HuH-7.5 (cell line): ENCODE measurements at regions not wholly inside any gene's neighbourhood (a gene's known extent, or its start where the extent isn't known, plus 50 kb on each side); places are given as distances from the start of the nearest gene placed in this dataset.
A peak's percentile ranks its signal among the peaks of the same experiment; 100 is the strongest.

Source experiments
- DNase-seq: peaks from one replicate; pipeline ENCODE4 v3.0.0; 2011; ENCODE audit warnings: low spot score

DNA sequence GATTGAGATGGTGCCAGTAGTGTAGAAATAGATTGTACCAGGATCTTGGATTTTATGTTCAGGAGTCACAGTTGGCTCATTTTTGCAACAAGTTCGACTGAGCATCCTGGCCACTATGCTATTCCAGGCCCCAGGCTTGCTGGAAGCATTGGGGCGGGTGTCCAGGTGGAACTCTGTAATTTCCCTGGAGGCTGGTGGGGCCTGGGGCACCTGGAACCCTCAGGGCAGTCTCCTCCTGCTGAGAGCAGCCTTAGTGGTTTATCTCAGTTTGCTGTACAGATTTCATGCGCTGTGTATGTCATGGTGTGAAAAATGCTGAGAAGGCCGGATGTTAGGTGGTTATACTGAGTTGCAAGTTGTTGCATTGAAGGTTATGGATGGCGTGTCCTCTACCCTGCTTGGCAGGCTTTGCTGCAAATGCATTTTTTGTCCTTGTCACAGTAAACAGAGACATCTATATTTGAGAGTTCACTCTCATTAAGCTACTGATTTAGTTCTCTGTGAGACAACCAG lies 135.1 kb upstream of the MYLIP start:
- no peak for DNase-seq

- no peak for DNase-seq
Measured at GRCh38 chr6:15990179-15990578, 138.7 kb upstream of the MYLIP start.

- DNase-seq: no peak
Measured at GRCh38 chr6:15989397-15989796, 139.5 kb upstream of the MYLIP start.

DNA sequence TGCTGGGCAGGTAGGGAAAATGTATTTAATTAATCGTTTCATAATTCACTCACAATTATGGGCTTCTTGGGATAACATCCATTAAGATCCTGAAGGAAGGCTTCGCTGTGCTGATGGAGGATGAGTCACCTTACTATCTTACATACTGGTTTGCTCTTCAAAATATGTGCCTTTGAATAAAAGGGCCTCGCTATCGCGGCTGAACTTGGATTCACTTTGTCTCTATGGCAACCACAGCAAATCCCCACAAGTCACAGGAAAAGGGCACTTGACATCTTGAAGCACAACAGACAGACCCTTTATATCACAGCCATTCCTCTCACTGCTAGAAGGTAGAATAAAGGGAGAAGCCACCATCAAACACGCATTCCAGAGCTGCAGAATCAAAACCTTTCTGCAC lies 141.3 kb upstream of the MYLIP start:
- no peak for DNase-seq

DNA sequence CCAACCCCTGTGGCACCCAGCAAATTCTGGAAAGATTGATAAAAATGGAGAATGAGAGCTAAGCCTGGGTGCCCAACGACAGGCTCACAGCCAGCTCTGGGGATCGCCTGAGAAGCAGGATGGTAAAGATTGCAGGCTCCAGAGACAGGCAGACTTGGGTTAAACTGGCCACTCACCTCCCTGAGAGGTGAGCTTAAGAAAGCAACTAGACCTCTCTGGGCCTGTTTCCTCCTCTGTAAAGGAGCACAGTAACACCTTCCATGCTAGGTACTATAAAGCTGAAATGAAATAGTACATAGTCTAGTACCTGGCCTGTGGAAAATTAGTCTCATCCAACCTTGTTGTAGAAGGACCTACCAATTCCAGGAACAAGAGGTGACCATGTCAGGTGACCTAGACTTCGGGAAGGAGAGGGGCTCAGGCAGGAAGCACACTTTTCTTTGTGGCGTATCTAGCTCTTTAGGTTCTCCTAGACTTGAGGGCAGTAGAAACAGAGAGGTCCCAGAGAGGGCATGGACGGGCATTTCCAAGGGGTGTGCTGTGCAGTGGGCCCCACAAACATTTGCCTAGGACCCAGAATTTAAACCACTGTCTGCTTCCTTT lies 142.8 kb upstream of the MYLIP start:
- no peak for DNase-seq

DNA sequence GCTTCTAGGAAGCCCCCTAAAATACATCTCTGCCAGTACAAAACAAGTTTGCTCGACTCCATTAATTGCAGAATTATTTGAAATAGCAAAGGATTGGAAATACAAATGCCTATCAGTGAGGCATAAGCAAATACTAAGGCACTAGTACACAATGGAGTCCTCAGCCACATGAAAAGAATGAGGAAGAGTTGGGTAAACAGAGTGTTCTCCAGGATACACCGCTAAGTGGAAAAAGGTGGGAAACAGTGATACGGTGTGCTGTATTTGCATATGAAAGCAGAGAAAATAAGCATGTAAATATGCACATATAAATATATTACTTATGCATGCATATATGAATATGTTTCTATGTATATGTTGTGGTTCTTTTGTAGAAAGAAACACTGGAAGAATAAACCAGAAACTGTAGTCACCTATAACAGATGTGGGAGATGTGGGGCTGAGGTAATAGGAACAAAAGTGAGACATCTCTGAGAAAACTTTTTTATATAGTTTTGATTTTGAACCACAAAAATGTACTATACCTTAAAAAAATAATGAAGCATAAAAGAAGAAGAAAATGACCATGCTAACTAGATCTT lies 143.4 kb upstream of the MYLIP start:
- DNase-seq: no peak

DNA sequence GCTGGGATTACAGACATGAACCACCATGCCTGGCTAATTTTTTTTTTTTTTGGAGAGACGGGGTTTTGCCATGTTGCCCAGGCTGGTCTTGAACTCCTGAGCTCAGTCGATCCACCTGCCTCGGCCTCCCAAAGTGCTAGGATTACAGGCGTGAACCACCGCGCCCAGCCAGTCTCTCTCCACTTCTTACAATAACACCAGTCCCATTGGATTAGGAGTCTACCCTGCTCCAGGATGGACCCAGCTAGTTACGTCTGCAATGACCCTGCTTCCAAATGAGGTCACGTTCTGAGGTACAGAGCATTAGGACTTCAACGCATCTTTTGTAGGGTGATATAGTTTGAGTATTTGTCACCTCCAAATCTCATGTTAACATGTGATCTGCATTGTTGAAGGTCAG lies 146.9 kb upstream of the MYLIP start:
- no peak for DNase-seq

DNA sequence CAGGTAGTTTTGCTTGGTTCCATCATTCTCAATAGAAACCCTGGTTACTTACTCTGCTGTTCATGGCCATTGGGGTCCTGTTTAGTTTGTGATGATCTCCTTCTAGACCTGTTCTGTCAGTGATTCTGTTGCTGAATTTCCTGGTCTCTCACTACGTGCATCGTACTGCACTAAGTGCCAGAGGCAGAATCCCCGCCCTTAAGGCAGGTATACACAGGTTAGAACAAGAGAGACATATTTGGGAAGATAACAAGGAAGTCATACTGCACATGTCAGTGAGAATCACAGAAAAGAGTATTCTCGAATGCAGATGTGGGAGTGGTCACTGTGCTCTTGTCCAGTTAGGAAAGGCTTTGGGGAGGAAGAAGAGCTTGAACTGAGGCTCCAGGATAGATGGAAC lies 148.1 kb upstream of the MYLIP start:
- no peak for DNase-seq

GRCh38 chr6:15978426-15978825 lies 150.5 kb upstream of the MYLIP start:
- no peak for DNase-seq

GRCh38 chr6:15977050-15977449 lies 151.8 kb upstream of the MYLIP start:
- no peak for DNase-seq

DNA sequence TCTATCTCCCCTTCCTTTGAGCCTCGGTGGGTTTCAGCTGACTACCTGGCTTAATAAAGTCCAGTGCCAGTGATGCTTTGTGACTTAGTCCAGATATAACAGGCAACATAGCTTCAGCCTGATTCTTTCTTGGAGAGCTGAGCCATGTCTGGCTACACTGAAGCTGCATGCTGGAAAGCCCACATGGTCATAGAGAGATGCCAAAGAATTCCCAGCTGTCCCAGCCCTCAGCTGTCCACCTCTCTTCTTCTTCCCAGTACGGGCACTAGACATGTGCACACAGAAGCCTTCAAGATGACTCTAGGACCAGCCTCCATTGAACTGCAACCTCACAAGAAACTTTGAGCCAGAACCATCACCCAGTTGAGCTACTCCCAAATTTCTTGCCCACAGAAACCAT lies 154.1 kb upstream of the MYLIP start:
- DNase-seq: no peak

DNA sequence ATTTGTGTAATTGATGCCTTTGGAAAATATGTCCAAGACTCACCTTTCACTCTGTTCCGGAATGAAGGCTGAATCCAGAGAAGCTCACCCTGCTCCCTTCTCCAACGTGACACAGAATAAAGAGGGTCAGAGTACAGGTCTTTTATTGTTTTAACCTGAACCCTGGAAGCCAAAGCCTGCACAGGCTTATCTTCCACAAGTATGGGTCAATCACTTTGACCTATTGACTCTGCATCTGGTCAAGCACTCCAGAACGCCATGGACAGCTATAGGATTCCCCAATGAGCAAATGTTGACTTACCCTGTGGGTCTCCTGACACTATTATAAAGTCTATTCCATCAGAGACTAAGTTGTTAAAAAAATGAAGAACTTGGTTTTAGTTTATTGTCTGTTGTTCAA lies 158.4 kb upstream of the MYLIP start:
- DNase-seq: peak; percentile 3

GRCh38 chr6:15969236-15969778 lies 159.6 kb upstream of the MYLIP start:
- DNase-seq: no peak

- no peak for DNase-seq
Measured at GRCh38 chr6:15968519-15968918, 160.4 kb upstream of the MYLIP start.

- DNase-seq: no peak
Measured at GRCh38 chr6:15966000-15966520, 162.8 kb upstream of the MYLIP start.

DNA sequence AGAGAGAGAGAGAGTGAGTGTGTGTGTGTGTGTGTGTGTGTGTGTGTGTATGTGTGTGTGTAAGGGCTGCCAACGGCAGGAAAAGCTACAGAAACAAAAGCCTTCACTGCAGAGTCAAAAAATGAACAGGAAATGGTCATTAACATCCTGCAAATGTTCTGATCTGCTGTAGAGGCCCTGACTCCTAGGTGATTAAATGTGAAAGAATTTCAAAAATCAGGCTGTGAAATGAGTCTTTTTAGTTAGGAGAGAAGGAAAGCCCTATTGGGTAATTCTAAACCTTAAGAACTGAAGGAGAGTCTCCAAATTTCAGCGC lies 166.5 kb upstream of the MYLIP start:
- no peak for DNase-seq

DNA sequence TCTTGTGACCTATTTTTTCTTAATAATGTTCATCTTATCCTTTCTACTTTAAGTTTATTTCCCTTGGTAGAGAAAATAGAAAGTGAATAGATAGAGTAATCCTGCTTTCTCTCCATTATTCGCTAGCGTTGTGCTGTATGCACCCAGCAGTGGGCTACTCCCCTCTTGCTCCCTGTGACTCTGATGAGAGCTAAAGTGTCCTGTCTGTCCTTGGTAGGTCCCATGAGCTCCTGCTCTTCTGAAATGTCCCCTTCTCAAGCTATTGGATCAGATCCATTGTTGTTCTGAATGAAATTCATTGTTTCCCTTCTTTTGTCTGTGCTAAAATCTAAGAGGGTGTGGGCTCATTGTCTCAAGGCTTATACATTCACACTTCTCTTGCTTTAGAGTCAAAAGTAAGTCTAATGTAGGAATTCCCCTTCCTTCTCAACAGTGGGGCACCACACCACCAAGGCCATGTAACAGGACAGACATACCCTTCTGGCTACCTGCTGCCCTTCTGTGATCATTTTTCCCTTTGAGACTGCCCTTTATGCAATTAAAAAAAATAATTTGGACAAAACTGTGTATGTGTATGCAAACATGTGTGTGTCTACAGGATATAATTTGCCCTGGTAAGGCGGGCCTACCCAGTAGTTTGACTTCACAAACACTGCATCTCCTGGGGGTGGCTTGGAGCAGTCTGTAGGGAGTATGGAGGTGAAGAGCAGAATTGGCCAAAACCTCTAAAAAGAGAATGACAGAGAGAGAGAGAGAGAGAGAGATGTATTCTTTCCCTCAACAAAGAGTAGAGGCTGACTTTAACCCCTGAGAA lies 167.0 kb upstream of the MYLIP start:
- no peak for DNase-seq

GRCh38 chr6:15960740-15961634 lies 167.9 kb upstream of the MYLIP start:
- DNase-seq: no peak

GRCh38 chr6:15957655-15958169 lies 171.2 kb upstream of the MYLIP start:
- no peak for DNase-seq

GRCh38 chr6:15956205-15957106 lies 172.4 kb upstream of the MYLIP start:
- DNase-seq: no peak

DNA sequence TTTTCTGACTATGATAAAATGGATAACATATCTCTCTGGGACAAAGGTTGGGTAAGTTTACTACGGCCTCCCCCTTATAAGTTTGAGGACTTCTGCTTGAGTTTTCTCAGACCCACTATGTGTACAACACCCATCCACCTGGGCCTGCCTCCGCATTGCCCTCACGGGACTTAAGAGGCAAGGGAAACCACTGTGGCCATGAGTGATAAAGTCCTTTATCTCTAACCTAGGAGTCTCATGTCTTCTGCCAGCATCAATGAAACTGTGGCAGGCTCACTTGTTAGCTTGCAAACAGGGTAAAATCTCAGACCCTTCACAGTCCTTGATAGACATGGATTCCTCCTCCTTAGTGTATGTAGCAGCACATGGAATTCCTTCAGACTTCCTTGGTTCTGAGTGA lies 173.4 kb upstream of the MYLIP start:
- DNase-seq: no peak
